Epithelial cell of prostate (primary cell): ENCODE measurements at regions not wholly inside any gene's neighbourhood (a gene's known extent, or its start where the extent isn't known, plus 50 kb on each side); places are given as distances from the start of the nearest gene placed in this dataset.

Source experiments
- DNase-seq: peaks from one replicate; pipeline ENCODE4 v3.0.0-alpha.2; 2011; ENCODE audit warnings: low read depth, low spot score
- H3K27ac ChIP-seq: fragments of 450-650 bp; 2 replicates; pipeline ENCODE4 v1.5.1; 2017; ENCODE audit warnings: mild to moderate bottlenecking

DNA sequence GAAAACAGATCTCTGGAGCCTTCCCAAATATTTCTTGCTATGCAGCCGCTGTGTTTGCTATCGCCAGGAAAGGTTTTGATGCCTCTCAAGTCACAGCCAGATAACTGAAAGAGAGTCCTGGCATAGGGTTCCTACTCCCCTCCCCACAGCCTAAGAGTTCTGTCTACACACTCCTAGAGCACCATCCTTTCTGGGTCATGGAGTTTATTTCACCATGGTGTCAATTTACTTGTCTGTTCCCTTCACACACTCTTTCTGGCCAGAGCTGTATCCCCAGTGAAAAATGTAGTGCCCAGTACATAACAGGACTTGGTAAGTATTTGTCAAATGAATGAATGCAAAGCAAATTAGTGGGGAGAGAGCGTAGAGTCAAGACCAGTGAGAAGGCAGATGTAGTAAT, 185.3 kb downstream of the HAUS1 start:
- no peak for DNase-seq
- no peak overlapping the region for H3K27ac ChIP-seq

DNA sequence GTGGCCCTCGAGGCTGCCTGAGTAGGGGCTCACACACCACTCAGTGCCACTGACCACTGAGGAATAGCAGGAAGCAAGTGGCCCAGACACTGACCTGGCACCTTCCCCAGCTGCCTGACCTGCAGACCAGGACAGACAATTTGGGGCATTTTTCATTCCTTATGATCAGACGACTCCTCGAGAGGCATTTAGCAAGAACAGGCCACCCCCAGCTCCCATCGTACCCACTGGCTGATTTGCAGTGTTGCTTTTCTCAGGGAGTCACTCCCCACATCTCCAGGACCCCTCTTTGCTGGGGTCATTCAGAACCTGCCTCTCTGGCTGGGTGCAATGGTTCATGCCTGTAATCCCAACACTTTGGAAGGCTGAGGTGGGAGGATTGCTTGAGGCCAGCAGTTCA, 185.7 kb downstream of the HAUS1 start:
- DNase-seq: no peak
- H3K27ac ChIP-seq: no peak overlapping the region

DNA sequence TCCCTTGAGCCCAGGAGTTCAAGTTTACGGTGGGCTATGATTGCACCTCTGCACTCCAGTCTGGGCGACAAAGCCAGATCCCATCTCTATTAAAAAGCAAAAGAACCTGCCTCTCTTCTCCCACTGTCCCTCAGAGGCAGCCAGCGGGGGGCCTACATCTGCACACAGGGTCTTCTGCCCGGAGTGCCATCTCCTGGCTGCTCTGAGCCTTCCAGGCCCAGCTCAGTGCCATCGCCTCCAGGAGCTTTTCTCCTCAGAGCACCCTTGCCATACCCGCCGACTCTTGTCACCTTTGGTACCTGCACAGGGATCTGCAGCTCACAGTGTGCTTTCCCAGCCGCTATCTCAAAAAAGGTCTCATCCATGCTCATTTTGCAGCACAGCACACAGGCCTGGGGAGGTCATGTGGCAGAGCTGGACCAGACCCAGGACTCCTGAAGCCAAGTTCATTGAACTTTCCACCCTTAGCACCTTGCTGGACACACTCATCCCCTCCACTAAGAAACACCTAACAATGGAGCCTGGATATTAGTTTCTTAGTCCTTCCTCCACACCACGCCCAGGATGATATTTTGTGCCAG, 186.3 kb downstream of the HAUS1 start:
- H3K27ac ChIP-seq: no peak overlapping the region
- DNase-seq: no peak

DNA sequence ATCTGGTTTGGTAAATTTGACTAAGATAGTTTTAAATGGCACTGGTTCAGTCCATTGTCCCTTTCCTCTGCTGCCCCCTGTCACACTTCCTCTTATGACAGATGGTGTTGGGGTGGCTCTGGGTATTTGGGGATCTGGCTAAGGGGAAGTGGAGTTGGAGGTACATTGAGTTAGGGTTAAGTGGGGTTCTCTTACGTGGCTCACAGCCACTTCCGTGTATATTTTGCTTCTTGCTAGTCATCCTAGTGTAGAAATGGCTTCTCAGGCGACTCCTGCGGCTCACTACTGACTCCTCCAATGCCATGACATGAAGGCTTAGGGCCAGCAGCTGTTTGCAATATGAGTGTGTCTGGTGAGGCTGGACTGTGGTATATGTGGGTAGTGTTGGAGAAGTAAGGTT, 187.0 kb downstream of the HAUS1 start:
- no peak overlapping the region for H3K27ac ChIP-seq
- no peak for DNase-seq

DNA sequence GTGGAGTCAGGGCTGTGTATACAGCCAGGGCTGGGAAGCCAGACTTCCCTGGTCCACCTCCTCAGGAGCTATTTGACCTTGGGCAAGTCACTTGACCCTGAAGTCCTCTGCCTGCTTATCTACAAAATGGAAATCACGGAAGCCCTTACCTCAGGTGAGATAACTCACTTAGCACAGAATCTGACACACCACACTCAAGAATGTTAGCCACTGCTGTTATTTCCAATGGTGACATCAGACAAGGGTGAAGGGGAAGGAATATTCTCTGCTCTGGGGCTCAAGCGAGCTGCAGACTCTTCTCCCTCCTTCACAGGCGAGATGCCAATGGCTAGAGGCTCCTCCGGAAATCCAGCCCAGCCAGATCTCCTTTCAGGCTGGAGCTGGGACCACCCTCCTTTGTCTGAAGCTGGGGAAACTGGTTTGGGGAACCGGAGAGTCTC, 189.6 kb downstream of the HAUS1 start:
- H3K27ac ChIP-seq: peak overlapping the region; percentile 76
- no peak for DNase-seq

DNA sequence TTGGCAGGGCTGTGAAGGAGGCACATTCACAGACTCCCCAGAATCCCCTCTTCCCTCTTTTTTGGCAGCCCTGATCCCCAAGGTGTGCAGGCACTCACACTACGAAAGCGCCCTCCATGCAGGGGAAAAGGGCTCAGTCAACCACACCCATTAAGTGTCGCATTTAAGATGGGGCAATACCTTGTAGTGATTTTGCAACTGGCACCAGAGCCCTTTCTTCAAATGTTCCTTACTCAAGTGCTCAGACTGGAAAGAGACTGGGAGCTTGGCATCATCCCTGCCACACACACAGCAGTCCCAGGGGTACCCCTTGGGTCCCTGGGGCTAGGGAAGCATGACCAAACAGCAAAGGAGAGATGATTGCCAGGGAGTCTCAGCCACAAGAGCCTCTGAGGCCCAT, 190.1 kb downstream of the HAUS1 start:
- peak overlapping the region; percentile 76 for H3K27ac ChIP-seq
- DNase-seq: no peak

DNA sequence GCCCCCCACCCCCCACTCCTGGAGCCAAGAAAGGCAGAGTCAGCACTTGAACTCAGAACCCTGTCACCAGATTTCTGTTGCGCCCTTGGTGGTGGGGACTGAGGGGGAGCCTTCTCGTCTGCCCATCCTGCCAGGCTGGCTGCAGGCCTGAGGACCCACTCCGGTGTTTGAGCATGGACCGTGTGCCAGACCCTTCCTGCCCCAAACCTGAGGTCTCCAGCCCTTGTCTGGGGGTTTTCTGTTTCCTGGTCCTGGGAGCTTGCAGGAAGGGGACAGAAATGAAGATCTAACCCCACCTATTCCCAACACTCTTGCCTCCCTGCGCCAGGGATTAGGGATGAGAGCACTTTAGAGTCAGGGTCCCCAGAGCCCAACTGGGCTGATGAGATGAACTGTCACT, 190.6 kb downstream of the HAUS1 start:
- H3K27ac ChIP-seq: peak overlapping the region; percentile 76

DNA sequence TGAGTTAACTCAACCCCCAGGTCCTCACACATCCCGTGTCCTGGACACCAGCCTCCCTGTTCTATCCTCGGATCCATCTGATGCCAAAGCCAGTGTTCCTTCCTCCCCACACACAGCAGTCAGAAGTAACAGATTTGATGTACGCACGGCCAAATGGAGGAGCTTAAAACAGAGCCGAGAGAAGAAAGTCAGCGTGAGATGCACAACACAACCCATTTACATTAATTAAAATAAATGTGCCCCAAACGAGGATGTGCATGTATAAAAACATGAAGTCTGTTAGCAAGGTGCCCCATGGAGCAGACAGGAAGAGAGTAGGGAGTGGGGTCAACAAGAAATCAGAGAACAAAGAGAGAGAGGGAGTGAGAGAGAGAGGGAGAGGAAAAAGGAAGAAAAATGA, 191.2 kb downstream of the HAUS1 start:
- H3K27ac ChIP-seq: no peak overlapping the region
- no peak for DNase-seq

More for the DNA sequence above, 190.6 kb downstream of the HAUS1 start:
- no peak for DNase-seq

DNA sequence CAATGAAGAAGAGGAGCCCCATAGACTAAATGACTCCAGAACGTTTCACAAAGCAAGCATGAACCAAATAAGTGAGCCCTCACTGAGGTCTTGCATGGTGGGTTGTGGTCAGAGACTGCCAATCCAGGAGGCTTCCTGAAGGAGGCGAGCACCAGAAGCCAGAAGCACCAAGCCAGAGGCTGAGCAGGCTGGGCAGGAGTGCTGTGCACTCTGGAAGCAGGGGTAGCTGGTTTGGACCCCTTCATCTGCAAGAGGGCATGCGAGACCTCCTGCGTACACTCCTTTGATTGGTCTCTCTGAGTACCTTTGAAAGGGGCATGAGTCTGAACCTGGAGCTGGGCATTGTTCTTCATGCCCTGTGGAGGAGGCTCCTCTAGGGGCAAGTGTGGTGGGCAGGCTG, 192.5 kb downstream of the HAUS1 start:
- H3K27ac ChIP-seq: no peak overlapping the region
- no peak for DNase-seq

DNA sequence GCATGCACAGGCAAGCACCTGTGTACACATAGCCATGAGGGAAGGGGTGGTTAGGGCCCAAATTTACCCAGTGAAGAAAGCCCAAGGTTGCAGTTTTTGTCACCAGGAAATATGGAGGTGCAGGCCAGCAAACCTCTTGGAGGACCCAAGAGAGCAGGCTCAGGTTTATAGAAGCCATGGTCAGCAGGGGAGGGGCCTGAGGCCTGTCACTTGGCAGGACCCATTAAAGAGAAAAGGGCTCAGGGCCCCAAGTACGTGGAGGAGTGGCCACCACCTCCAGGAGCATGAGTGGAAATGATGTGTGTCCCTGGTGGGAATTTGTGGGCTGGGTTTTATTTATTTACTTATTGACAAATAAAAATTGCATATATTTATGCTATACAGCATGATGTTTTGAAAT, 192.9 kb downstream of the HAUS1 start:
- no peak for DNase-seq
- no peak overlapping the region for H3K27ac ChIP-seq

DNA sequence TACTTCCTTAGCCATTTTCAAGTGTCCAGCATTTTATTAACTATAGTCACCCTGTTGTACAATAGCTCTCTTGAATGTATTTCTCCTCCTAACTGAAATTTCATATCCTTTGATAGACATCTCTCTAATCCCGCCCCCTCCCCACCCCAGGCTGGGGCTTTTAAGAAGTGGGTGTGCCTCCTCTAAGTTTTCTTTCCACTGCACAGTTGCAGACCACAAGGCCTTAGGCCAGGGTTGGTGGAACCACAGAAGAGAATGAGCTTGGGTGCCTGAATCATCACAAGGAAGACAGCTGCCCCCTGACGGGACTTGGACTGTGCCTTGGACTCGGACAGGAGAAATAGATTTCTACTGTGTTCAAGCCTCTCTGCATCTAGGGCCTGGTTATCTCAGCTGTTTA, 193.4 kb downstream of the HAUS1 start:
- DNase-seq: no peak
- no peak overlapping the region for H3K27ac ChIP-seq

DNA sequence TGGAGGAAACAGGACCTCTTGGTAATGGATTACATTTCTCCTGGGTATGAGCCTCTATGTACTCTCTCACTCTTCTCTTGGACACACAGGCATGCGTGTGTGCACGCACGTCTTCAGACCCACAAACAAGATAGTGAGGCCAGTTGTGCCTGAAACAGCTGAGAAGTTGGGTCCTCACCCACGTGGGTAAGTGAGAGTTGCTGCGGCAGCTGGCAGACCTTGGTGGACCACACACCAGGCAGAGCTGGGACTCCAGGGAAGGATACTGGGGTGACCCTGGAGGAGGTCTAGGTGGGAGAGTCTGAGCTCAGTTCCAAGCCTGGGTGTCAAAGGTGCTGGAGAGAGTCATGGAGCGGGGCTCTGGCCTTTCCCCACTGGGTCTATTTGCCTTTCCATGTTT, 194.3 kb downstream of the HAUS1 start:
- no peak overlapping the region for H3K27ac ChIP-seq
- no peak for DNase-seq

DNA sequence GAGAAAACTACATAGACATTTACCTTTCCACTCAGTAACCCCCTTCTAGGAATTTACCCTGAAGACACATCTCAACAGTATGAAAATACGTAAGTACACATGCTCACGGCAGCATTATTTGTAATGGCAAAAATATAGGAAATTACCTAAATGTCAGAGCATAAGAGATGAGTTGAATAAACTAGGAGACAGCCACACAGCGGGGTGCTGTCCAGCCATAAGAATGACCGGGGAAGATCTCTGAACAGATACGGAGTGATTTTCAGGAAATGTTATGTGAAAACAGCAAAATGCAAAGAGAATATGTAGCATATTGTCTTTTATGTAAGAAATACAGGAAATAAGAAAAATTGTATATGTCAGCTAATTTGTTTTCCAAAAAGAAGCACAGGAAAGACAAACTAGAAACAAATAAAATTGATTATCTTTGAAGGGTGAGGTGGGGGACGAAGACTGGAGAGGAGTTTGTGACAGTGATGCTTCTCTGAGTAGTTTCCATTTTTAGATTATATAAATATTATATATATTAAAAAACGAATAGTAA, 195.4 kb downstream of the HAUS1 start:
- no peak overlapping the region for H3K27ac ChIP-seq
- no peak for DNase-seq

DNA sequence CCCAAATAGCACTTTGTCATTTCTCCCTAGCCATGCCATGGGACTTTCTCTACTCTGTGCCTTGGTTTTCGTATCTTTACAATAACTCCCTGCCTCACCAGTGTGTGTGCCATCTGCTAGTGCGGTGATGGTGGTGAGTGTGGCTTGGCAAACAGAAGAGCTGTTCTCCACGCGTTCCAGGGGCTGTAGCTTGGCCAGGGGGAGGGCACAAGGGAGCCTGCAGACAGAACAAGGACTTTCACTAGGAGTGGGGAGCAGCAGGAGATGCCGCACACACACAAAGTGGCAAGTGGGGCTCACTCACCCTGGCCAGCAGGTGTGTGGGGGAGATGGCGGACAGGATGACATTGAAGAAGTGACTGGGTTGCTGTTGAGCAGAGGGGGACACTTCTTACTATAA, 196.9 kb downstream of the HAUS1 start:
- H3K27ac ChIP-seq: no peak overlapping the region
- DNase-seq: no peak

DNA sequence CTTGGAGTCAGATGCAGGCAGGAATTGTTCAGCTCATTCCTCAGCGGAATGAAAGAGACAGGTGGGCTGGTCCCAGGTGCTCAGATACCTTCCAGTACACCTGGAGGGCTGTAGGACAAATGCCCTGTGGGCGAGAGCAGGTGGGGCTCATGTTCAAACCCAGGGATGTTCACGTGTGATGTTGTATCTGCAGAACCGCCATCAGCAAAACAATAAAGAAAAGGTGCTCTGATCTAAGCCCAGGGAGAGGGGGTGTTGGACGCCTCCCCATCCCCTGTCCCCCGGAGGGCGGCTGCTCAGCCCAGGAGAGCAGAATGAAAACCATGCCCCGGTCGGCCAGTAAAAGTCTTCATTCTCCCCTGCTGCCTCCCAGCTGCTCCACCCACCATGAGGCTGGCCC, 197.4 kb downstream of the HAUS1 start:
- H3K27ac ChIP-seq: no peak overlapping the region
- no peak for DNase-seq

DNA sequence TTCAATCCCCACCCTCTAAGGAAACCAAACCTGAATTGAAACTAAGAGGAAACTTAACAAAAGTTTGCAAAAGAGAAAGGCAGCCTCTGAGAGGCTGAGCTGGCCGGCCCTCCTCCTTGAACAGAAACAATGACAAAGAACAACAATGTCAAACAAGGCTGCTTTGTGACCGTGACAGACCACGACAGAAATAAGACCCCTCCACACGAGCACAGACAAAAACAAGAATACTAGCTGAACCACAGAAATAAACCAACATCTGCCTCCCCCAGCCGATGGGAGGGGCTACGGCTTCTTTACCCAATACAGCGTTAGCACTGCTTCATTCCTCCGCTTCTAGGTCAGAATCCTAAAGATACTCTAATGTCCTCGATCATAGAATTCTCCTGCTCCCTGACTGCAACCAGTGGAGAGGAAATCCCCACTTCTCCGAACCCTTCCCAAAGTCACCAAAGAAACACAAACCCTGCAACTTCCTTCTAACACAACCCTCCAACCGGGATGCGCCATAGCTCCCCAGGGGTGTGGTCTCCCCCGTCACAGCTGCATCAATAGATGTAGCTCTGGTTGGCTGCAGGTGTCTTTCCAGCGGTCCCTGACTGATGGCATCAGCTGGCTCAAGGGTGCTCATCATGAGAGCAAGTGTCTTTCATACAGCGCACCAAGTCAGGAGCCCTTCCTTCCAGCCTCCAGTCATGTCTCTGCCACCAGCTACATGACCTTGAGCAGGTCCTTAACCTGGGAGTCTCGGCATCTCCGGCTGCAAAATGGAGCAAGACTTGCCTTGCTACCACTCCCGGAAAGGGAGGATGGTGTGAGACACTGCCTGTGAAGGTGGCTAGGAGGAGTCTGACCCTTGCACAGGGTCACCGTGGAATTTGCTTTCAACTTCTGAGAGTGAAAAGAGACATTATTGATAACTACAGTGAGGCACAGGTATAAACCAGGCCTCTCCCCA, 198.6 kb downstream of the HAUS1 start:
- H3K27ac ChIP-seq: no peak overlapping the region
- DNase-seq: no peak

DNA sequence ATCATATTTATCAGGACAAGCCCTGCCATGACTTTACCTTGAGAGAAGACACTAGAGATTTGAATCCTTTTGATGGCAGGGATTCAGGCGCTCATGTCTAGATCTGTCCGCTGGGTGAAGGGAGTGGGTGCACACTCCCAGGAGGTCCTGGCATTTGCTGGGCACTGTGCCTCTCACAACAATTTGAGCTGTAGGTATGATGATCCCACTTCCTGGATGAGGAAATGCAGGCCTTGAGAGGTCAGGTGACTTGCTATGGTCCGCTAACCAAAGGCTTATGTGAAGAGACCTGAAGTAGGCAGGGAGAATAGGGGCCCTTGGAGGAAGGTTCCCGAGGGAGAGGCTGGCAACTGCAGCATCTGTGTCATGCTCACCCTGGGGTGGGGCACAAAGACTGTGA, 206.1 kb downstream of the HAUS1 start:
- H3K27ac ChIP-seq: no peak overlapping the region

DNA sequence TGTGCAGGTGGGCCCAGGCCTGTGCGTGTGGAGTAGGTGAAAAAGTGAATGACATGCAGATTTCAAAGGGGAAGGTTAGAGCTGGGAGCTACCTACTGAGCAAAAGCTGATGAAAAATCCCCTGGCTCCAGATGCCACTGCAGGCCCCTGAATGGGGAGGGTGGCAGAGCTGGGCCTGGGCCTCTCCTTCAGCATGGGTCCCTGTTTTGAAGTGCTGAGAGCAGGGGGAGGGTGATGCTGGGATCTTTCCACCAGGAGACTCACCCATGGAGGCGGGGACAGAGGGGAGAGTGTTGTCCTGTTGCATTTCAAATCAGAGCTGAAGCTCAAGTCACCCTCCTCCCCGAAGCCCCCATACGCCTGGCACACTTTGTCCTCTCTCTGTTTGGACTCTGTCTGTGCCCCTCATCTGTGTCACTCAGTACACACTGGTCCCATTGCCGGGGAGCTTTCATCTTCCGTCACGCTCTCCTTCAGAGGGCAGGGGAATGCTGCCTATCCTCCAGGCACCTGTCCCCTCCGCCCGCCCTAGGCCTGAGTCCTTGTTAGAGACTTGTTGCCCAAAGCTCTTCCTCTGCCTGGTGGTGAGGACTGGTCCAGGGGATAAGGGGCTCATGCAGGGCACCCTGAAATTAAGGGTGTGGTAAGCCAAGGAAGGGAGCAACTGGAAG, 206.6 kb downstream of the HAUS1 start:
- H3K27ac ChIP-seq: no peak overlapping the region
- no peak for DNase-seq

More for the DNA sequence above, 206.1 kb downstream of the HAUS1 start:
- no peak for DNase-seq

DNA sequence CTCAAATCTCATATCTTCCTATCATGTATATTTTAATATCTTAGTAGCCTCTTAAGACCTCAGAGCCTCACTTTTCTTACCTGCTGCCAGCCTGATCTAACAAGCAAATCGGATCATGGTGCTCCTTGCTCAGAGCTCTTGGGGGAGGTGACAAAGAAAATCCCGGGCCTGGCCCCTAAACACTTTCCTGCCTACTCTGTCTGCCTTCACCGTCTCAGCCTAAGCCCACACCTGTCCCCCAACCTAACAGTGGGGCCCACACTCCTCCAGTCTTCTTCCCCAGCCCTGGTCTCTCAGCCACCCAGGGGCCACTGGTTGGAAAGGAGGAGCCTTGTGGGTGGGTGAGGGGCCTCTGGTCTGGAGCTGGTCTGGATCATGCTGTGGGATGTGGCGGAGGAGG, 207.3 kb downstream of the HAUS1 start:
- DNase-seq: no peak
- no peak overlapping the region for H3K27ac ChIP-seq

DNA sequence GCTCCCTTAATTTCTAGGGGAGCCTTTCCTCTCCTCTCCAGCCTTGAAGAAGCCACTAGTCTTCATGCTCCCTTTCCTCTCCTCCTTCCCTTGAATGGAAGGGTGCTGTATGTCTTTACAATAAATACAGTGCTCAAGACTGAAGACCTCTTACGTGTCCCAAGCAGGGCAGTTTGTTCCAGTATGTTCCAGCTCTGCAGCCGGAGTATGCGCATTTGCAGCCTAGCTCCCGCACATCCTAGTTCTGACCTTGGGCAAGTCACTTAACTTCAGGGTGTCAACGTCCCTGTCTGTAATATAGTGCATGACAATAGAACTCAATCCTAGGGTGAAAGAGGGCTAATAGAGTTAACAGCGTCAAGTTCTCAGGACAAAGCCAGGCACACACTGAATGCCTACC, 208.0 kb downstream of the HAUS1 start:
- H3K27ac ChIP-seq: no peak overlapping the region
- DNase-seq: no peak

DNA sequence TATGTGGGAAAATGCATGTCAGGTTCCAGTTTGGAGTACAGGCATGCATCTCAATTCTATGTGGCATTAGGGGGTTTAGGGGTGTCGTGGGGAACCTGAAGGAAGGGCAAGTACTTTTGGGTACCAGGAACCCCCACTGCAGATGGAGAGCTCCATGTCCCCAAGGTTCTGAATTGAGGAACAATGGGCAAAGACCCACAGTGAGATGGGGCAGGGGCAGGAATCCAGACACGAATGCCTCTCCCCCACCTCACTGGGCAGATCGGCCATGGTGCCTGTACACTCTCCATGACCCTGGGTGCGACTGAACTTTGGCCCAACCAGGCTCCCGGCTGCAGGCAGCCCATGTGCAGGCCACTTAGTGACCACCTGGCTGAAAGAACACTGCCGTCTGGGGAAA, 209.3 kb downstream of the HAUS1 start:
- DNase-seq: no peak

More for the DNA sequence above, 209.3 kb downstream of the HAUS1 start:
- no peak overlapping the region for H3K27ac ChIP-seq
